Dendritic cell treated with granulocyte-macrophage colony-stimulating factor and Interleukin-4, amounts not matched to agents 40 ng/mL and 50 ng/mL, for 4 days (primary cell): ENCODE measurements at regions not wholly inside any gene's neighbourhood (a gene's known extent, or its start where the extent isn't known, plus 50 kb on each side); places are given as distances from the start of the nearest gene placed in this dataset.

ENCODE experiments used
- H3K27ac Mint-ChIP-seq: one replicate; pipeline ENCODE4 v1.8.0; 2022; ENCODE audit warnings: mild to moderate bottlenecking, mixed read lengths
- H3K27me3 Mint-ChIP-seq: one replicate; pipeline ENCODE4 v1.8.0; 2022; ENCODE audit warnings: mild to moderate bottlenecking, mixed read lengths
- H3K36me3 Mint-ChIP-seq: one replicate; pipeline ENCODE4 v1.8.0; 2022; ENCODE audit warnings: low read depth, mixed read lengths
- H3K4me1 Mint-ChIP-seq: one replicate; pipeline ENCODE4 v1.8.0; 2022; ENCODE audit warnings: low read depth, mixed read lengths
- H3K4me3 Mint-ChIP-seq: one replicate; pipeline ENCODE4 v1.8.0; 2022; ENCODE audit warnings: mild to moderate bottlenecking, moderate library complexity, mixed read lengths
- H3K9me3 Mint-ChIP-seq: one replicate; pipeline ENCODE4 v1.8.0; 2022; ENCODE audit warnings: mixed read lengths
- intact Hi-C: fragments of 100-400 bp; cut with micrococcal nuclease; formaldehyde crosslinking; loops from one replicate; pipeline ENCODE4 v1.15.0; 2022

GRCh38 chr4:38211885-38212284 lies 251.7 kb downstream of the PTTG2 start:
- Mint-ChIP-seq H3K27me3 (peaks cover 1% of the 10 kb centered on the region), H3K4me3 (no peak overlapping the region), H3K27ac (peak overlapping the region; percentile 80), H3K9me3 (no peaks in the 10 kb centered on the region), H3K4me1 (peaks cover 58% of the 10 kb centered on the region), H3K36me3 (no peaks in the 10 kb centered on the region)
- intact Hi-C loops = no loop called here

GRCh38 chr4:38213083-38213805 lies 253.0 kb downstream of the PTTG2 start:
- peak overlapping the region; percentile 80 for H3K27ac Mint-ChIP-seq
- no peaks in the 10 kb centered on the region for H3K9me3 Mint-ChIP-seq
- peaks cover 58% of the 10 kb centered on the region for H3K4me1 Mint-ChIP-seq
- no peak overlapping the region for H3K4me3 Mint-ChIP-seq
- intact Hi-C loops = no loop called here
- no peaks in the 10 kb centered on the region for H3K36me3 Mint-ChIP-seq
- peaks cover 1% of the 10 kb centered on the region for H3K27me3 Mint-ChIP-seq

GRCh38 chr4:38222892-38223291 lies 262.7 kb downstream of the PTTG2 start:
- Mint-ChIP-seq H3K4me1 (peaks cover 40% of the 10 kb centered on the region), H3K27me3 (peaks cover 4% of the 10 kb centered on the region), H3K4me3 (no peak overlapping the region), H3K9me3 (no peaks in the 10 kb centered on the region), H3K27ac (peak overlapping the region; percentile 31), H3K36me3 (no peaks in the 10 kb centered on the region)
- intact Hi-C loops = no loop called here

- intact Hi-C loops = no loop called here
- Mint-ChIP-seq H3K4me1 (peaks cover 40% of the 10 kb centered on the region), H3K27ac (peak overlapping the region; percentile 67), H3K36me3 (no peaks in the 10 kb centered on the region), H3K4me3 (no peak overlapping the region), H3K9me3 (no peaks in the 10 kb centered on the region), H3K27me3 (peaks cover 4% of the 10 kb centered on the region)
These were observed 263.1 kb downstream of the PTTG2 start for GRCh38 chr4:38223306-38223705.

GRCh38 chr4:38223782-38224236 lies 263.6 kb downstream of the PTTG2 start:
- intact Hi-C loops = no loop called here
- peaks cover 40% of the 10 kb centered on the region for H3K4me1 Mint-ChIP-seq
- H3K4me3 Mint-ChIP-seq = no peak overlapping the region
- no peaks in the 10 kb centered on the region for H3K9me3 Mint-ChIP-seq
- no peaks in the 10 kb centered on the region for H3K36me3 Mint-ChIP-seq
- H3K27ac Mint-ChIP-seq = peak overlapping the region; percentile 67
- H3K27me3 Mint-ChIP-seq = peaks cover 4% of the 10 kb centered on the region

GRCh38 chr4:38224850-38225249 lies 264.7 kb downstream of the PTTG2 start:
- H3K27ac Mint-ChIP-seq = peak overlapping the region; percentile 67
- H3K36me3 Mint-ChIP-seq = no peaks in the 10 kb centered on the region
- H3K27me3 Mint-ChIP-seq = peaks cover 4% of the 10 kb centered on the region
- H3K9me3 Mint-ChIP-seq = no peaks in the 10 kb centered on the region
- peaks cover 40% of the 10 kb centered on the region for H3K4me1 Mint-ChIP-seq
- intact Hi-C loops = no loop called here
- H3K4me3 Mint-ChIP-seq = no peak overlapping the region

GRCh38 chr4:38226170-38226569 lies 266.0 kb downstream of the PTTG2 start:
- peaks cover 4% of the 10 kb centered on the region for H3K27me3 Mint-ChIP-seq
- H3K27ac Mint-ChIP-seq = peak overlapping the region; percentile 23
- no peaks in the 10 kb centered on the region for H3K36me3 Mint-ChIP-seq
- peaks cover 40% of the 10 kb centered on the region for H3K4me1 Mint-ChIP-seq
- intact Hi-C loops = no loop called here
- no peak overlapping the region for H3K4me3 Mint-ChIP-seq
- H3K9me3 Mint-ChIP-seq = no peaks in the 10 kb centered on the region

- no peak overlapping the region for H3K4me3 Mint-ChIP-seq
- peaks cover 43% of the 10 kb centered on the region for H3K4me1 Mint-ChIP-seq
- intact Hi-C loops = no loop called here
- peaks cover 4% of the 10 kb centered on the region for H3K27me3 Mint-ChIP-seq
- no peak overlapping the region for H3K27ac Mint-ChIP-seq
- no peaks in the 10 kb centered on the region for H3K9me3 Mint-ChIP-seq
- no peaks in the 10 kb centered on the region for H3K36me3 Mint-ChIP-seq
These were observed 270.1 kb downstream of the PTTG2 start for GRCh38 chr4:38230121-38230801.

GRCh38 chr4:38230821-38231563 lies 270.8 kb downstream of the PTTG2 start:
- Mint-ChIP-seq H3K4me1 (peaks cover 48% of the 10 kb centered on the region), H3K36me3 (no peaks in the 10 kb centered on the region), H3K9me3 (no peaks in the 10 kb centered on the region), H3K4me3 (no peak overlapping the region), H3K27ac (no peak overlapping the region), H3K27me3 (peaks cover 4% of the 10 kb centered on the region)
- intact Hi-C loops = no loop called here

GRCh38 chr4:38231626-38232025 lies 271.4 kb downstream of the PTTG2 start:
- Mint-ChIP-seq H3K36me3 (no peaks in the 10 kb centered on the region), H3K27me3 (peaks cover 2% of the 10 kb centered on the region), H3K9me3 (no peaks in the 10 kb centered on the region), H3K27ac (no peak overlapping the region), H3K4me1 (peaks cover 55% of the 10 kb centered on the region), H3K4me3 (no peak overlapping the region)
- intact Hi-C loops = no loop called here

GRCh38 chr4:38232741-38233140 lies 272.5 kb downstream of the PTTG2 start:
- intact Hi-C loops = no loop called here
- H3K4me3 Mint-ChIP-seq = no peak overlapping the region
- H3K27me3 Mint-ChIP-seq = no peaks in the 10 kb centered on the region

GRCh38 chr4:38233727-38234480 lies 273.7 kb downstream of the PTTG2 start:
- H3K4me3 Mint-ChIP-seq = no peak overlapping the region
- H3K36me3 Mint-ChIP-seq = no peaks in the 10 kb centered on the region
- H3K27me3 Mint-ChIP-seq = no peaks in the 10 kb centered on the region
- peak overlapping the region; percentile 63 for H3K27ac Mint-ChIP-seq
- no peaks in the 10 kb centered on the region for H3K9me3 Mint-ChIP-seq
- intact Hi-C loops = no loop called here
- H3K4me1 Mint-ChIP-seq = peaks cover 53% of the 10 kb centered on the region

More at GRCh38 chr4:38232741-38233140, 272.5 kb downstream of the PTTG2 start:
- Mint-ChIP-seq H3K36me3 (no peaks in the 10 kb centered on the region), H3K9me3 (no peaks in the 10 kb centered on the region), H3K4me1 (peaks cover 53% of the 10 kb centered on the region), H3K27ac (no peak overlapping the region)

GRCh38 chr4:38235354-38235753 lies 275.2 kb downstream of the PTTG2 start:
- peaks cover 53% of the 10 kb centered on the region for H3K4me1 Mint-ChIP-seq
- H3K4me3 Mint-ChIP-seq = no peak overlapping the region
- no peaks in the 10 kb centered on the region for H3K36me3 Mint-ChIP-seq
- peak overlapping the region; percentile 1 for H3K27ac Mint-ChIP-seq
- no peaks in the 10 kb centered on the region for H3K9me3 Mint-ChIP-seq
- intact Hi-C loops = no loop called here
- H3K27me3 Mint-ChIP-seq = no peaks in the 10 kb centered on the region
